Heart left ventricle (tissue), 13 donors: ENCODE measurements at regions not wholly inside any gene's neighbourhood (a gene's known extent, or its start where the extent isn't known, plus 50 kb on each side); places are given as distances from the start of the nearest gene placed in this dataset.

ENCODE experiments used
- CTCF ChIP-seq, 12 donors: fragments of 200-600 bp; sonication (generic) in 4 of 12; IDR thresholded peaks; one replicate each; pipeline versions ENCODE4 v1.5.0 to v1.8.0; 2018 to 2022; ENCODE audit warnings: antibody characterized with exemption in 12 of 12, mild to moderate bottlenecking in 5 of 12
- POLR2A ChIP-seq, 2 donors: fragments of 450-650 bp; IDR thresholded peaks; one replicate each; pipeline ENCODE4 v1.6.1; 2017; ENCODE audit warnings: antibody characterized with exemption in 2 of 2, mild to moderate bottlenecking in 2 of 2, moderate library complexity in 2 of 2
- donor health status: ischemic (EF 13 %, LVEDD 7.1; RV severe dilation, severe dysfunction).
- donor health status: DM: no; HTN: yes; CAD: no.
- donor health status: DM: no; HTN: no; CAD: no.
- donor health status: ischemic (EF 25% LVEDD 6.9; RV normal size, moderate dysfunction).
- donor health status: ischemic (EF 25% LVEDD 5.7; RV mildly dilated, moderate dysfunction).
- donor health status: ischemic (EF 35%, LVEDD 5.7; RV mildly dilated, moderate dysfunction).
- donor health status: nonischemic (EF 11% LVEDD 7.7; RV severe dilation, severe dysfunction).
- donor health status: DM: yes; HTN: yes; CAD: no.
- donor health status: PGD.
- donor health status: ischemic (EF 29% LVEDD 5.4; RV normal size, mild dysfunction).
- donor health status: nonischemic (EF 23%, LVEDD 6.1; RV moderate dilation, normal function).

GRCh38 chr5:42270771-42271170, 152.5 kb upstream of the GHR start:
- no peak for TF ChIP-seq CTCF (IDR thresholded peaks at IDR 0.05)
- TF ChIP-seq POLR2A (IDR thresholded peaks at IDR 0.05) = no peak
